ENCODE measurements at regions not wholly inside any gene's neighbourhood (a gene's known extent, or its start where the extent isn't known, plus 50 kb on each side); places are given as distances from the start of the nearest gene placed in this dataset.

- Histone ChIP-seq H4K20me1 (ENCODE audit: insufficient read depth) (no peaks in the 10 kb centered on the region), H3K4me2 (ENCODE audit: low read length) (no peak overlapping the region), H2AFZ (ENCODE audit: low read depth, low read length) (no peak overlapping the region), H3K27me3 (ENCODE audit: insufficient read depth, low read depth, low read length) (no peaks in the 10 kb centered on the region), H3K4me3 (ENCODE audit: low read length) (no peak overlapping the region), H3F3A (ENCODE audit: insufficient read depth, low read length, poor library complexity, severe bottlenecking) (no peaks in the 10 kb centered on the region), H3K9me3 (ENCODE audit: low read length) (no peaks in the 10 kb centered on the region), H3K9me2 (ENCODE audit: insufficient read depth, low read length) (no peaks in the 10 kb centered on the region), H3K9ac (ENCODE audit: low read length) (no peak overlapping the region), H3K27ac (ENCODE audit: low read length) (no peak overlapping the region), H3K36me3 (ENCODE audit: insufficient read depth, low read length) (no peaks in the 10 kb centered on the region), H3K79me2 (replicated peaks; ENCODE audit: insufficient read depth, low read length) (no peaks in the 10 kb centered on the region)
- no peak for TF ChIP-seq EZH2 (IDR thresholded peaks at IDR 0.05; ENCODE audit: borderline replicate concordance, insufficient read depth, low read length, poor library complexity, severe bottlenecking)
- TF ChIP-seq POLR2AphosphoS5 (IDR thresholded peaks at IDR 0.05), result no peak
- TF ChIP-seq RAD21 (conservative IDR thresholded peaks at IDR 0.05), result no peak
- TF ChIP-seq, protein P1, sequence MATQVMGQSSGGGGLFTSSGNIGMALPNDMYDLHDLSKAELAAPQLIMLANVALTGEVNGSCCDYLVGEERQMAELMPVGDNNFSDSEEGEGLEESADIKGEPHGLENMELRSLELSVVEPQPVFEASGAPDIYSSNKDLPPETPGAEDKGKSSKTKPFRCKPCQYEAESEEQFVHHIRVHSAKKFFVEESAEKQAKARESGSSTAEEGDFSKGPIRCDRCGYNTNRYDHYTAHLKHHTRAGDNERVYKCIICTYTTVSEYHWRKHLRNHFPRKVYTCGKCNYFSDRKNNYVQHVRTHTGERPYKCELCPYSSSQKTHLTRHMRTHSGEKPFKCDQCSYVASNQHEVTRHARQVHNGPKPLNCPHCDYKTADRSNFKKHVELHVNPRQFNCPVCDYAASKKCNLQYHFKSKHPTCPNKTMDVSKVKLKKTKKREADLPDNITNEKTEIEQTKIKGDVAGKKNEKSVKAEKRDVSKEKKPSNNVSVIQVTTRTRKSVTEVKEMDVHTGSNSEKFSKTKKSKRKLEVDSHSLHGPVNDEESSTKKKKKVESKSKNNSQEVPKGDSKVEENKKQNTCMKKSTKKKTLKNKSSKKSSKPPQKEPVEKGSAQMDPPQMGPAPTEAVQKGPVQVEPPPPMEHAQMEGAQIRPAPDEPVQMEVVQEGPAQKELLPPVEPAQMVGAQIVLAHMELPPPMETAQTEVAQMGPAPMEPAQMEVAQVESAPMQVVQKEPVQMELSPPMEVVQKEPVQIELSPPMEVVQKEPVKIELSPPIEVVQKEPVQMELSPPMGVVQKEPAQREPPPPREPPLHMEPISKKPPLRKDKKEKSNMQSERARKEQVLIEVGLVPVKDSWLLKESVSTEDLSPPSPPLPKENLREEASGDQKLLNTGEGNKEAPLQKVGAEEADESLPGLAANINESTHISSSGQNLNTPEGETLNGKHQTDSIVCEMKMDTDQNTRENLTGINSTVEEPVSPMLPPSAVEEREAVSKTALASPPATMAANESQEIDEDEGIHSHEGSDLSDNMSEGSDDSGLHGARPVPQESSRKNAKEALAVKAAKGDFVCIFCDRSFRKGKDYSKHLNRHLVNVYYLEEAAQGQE (IDR thresholded peaks at IDR 0.05; ENCODE audit: borderline replicate concordance), result no peak
- no peak for TF ChIP-seq MXI1 (conservative IDR thresholded peaks at IDR 0.05; ENCODE audit: poor library complexity, severe bottlenecking)
- no peak for TF ChIP-seq EP300 (conservative IDR thresholded peaks at IDR 0.05; ENCODE audit: poor library complexity, severe bottlenecking)
- no peak for TF ChIP-seq SMC3 (conservative IDR thresholded peaks at IDR 0.05; ENCODE audit: poor library complexity)
- no peak for TF ChIP-seq CTCF (IDR thresholded peaks at IDR 0.05; ENCODE audit: poor library complexity, severe bottlenecking)
Observed at GRCh38 chr18:64876833-64877232, 727.9 kb upstream of the LINC00305 start.

DNA sequence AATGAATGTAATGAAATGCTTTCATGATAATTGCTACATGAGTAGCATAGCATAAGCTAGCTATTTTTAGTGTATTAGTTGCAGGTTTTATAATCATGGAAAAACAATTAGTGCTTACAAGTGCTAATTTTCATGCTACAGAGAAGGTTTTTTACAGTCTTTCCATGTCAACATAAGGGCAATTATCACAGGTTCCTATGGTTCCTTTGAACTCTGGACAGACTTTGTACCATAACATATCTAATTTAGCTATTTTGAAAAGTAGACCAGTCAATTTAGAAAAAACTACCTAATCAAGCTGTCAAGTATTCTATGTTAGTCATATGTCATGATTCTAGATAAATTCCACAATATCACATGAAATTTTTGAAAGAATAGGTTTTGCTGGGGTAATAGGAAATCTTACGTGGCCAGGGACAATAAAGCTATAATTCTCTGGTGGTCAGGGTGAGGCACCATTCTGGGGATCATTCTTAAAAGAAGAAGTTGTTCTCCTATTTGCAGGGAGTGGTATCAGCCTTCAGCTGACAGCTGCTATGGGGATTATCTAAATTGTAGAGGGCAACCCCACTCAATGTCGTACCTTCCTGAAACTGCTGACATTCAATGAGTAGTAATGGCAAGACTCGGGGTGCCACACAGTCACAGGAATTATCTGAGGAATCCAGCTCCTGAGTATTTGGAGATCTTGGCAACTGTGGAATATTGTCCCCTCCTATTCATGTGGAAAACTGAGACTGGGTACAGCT is 724.0 kb upstream of the LINC00305 start:
- no peaks in the 10 kb centered on the region for H3K79me2 ChIP-seq (replicated peaks; ENCODE audit: insufficient read depth, low read length)
- H3K4me3 ChIP-seq (ENCODE audit: low read length), result no peak overlapping the region
- no peaks in the 10 kb centered on the region for H4K20me1 ChIP-seq (ENCODE audit: insufficient read depth)
- H3K9me3 ChIP-seq (ENCODE audit: low read length), result no peaks in the 10 kb centered on the region
- no peak overlapping the region for H3K9ac ChIP-seq (ENCODE audit: low read length)
- H2AFZ ChIP-seq (ENCODE audit: low read depth, low read length), result no peak overlapping the region
- no peak overlapping the region for H3K27ac ChIP-seq (ENCODE audit: low read length)
- H3K4me2 ChIP-seq (ENCODE audit: low read length), result no peak overlapping the region
- TF ChIP-seq EZH2 (IDR thresholded peaks at IDR 0.05; ENCODE audit: borderline replicate concordance, insufficient read depth, low read length, poor library complexity, severe bottlenecking) (no peak), TAF1 (IDR thresholded peaks at IDR 0.05; ENCODE audit: low read depth) (no peak), MXI1 (conservative IDR thresholded peaks at IDR 0.05; ENCODE audit: poor library complexity, severe bottlenecking) (no peak), SMC3 (conservative IDR thresholded peaks at IDR 0.05; ENCODE audit: poor library complexity) (no peak), EP300 (conservative IDR thresholded peaks at IDR 0.05; ENCODE audit: poor library complexity, severe bottlenecking) (no peak), RAD21 (conservative IDR thresholded peaks at IDR 0.05) (no peak), CTCF (IDR thresholded peaks at IDR 0.05; ENCODE audit: poor library complexity, severe bottlenecking) (no peak), POLR2AphosphoS5 (IDR thresholded peaks at IDR 0.05) (no peak)
- TF ChIP-seq, protein P1 (IDR thresholded peaks at IDR 0.05; ENCODE audit: borderline replicate concordance), result no peak
- H3K9me2 ChIP-seq (ENCODE audit: insufficient read depth, low read length), result no peaks in the 10 kb centered on the region
- no peaks in the 10 kb centered on the region for H3F3A ChIP-seq (ENCODE audit: insufficient read depth, low read length, poor library complexity, severe bottlenecking)
- no peaks in the 10 kb centered on the region for H3K36me3 ChIP-seq (ENCODE audit: insufficient read depth, low read length)
- H3K27me3 ChIP-seq (ENCODE audit: insufficient read depth, low read depth, low read length), result no peaks in the 10 kb centered on the region

All from neural cell (in vitro differentiated cells).